Tibial artery (tissue), 4 donors: ENCODE measurements at regions not wholly inside any gene's neighbourhood (a gene's known extent, or its start where the extent isn't known, plus 50 kb on each side); places are given as distances from the start of the nearest gene placed in this dataset.

ENCODE experiments used
- DNase-seq, 2 donors: peaks; one replicate each; pipeline ENCODE4 v3.0.0-alpha.2; 2019
- H3K27ac ChIP-seq, 2 donors: fragments of 200-600 bp; sonication (generic) in 1 of 2; 1 replicate in 1 of 2; 2 replicates in 1 of 2; pipeline ENCODE4 v1.5.1; 2018 to 2019; ENCODE audit warnings: mild to moderate bottlenecking in 1 of 2
- H3K27me3 ChIP-seq, 2 donors: fragments of 200-600 bp; sonication (generic) in 1 of 2; one replicate each; pipeline versions ENCODE4 v1.5.1 to v1.6.0; 2016 to 2019
- H3K36me3 ChIP-seq, 3 donors: fragments of 200-600 bp; sonication (generic) in 2 of 3; one replicate each; pipeline ENCODE4 v1.5.1; 2016 to 2019; ENCODE audit warnings: mild to moderate bottlenecking in 2 of 3
- H3K4me1 ChIP-seq, 4 donors: fragments of 200-600 bp; sonication (generic) in 2 of 4; 1 replicate in 3 of 4; 2 replicates in 1 of 4; pipeline ENCODE4 v1.5.1; 2016 to 2019
- H3K4me3 ChIP-seq, 2 donors: fragments of 200-600 bp; sonication (generic) in 1 of 2; 1 replicate in 1 of 2; 2 replicates in 1 of 2; pipeline ENCODE4 v1.5.1; 2018 to 2019; ENCODE audit warnings: mild to moderate bottlenecking in 2 of 2
- H3K9me3 ChIP-seq, 3 donors: fragments of 200-600 bp; sonication (generic) in 1 of 3; one replicate each; pipeline ENCODE4 v1.5.1; 2016 to 2019
- intact Hi-C: fragments of 100-400 bp; cut with DNase I; formaldehyde crosslinking; loops from one replicate; pipeline ENCODE4 v1.15.0; 2023; ENCODE audit warnings: low total_unique reads
- TF ChIP-seq, protein P1 (sequence below), 2 experiments: fragments of 200-600 bp in 1 of 2; fragments of 450-650 bp in 1 of 2; IDR thresholded peaks; one replicate each; pipeline ENCODE4 v1.5.1; 2017 to 2019; ENCODE audit warnings: antibody characterized with exemption in 2 of 2, mild to moderate bottlenecking in 1 of 2, moderate library complexity in 1 of 2

- DNase-seq, result no peak
- Histone ChIP-seq H3K4me3 (no peak overlapping the region), H3K36me3 (no peaks in the 10 kb centered on the region), H3K27me3 (no peaks in the 10 kb centered on the region), H3K9me3 (no peaks in the 10 kb centered on the region), H3K27ac (no peak overlapping the region), H3K4me1 (peaks cover 0 to 23% (median 13%) of the 10 kb centered on the region in 4 donors)
- intact Hi-C loops, result no loop called here
- TF ChIP-seq, protein P1, sequence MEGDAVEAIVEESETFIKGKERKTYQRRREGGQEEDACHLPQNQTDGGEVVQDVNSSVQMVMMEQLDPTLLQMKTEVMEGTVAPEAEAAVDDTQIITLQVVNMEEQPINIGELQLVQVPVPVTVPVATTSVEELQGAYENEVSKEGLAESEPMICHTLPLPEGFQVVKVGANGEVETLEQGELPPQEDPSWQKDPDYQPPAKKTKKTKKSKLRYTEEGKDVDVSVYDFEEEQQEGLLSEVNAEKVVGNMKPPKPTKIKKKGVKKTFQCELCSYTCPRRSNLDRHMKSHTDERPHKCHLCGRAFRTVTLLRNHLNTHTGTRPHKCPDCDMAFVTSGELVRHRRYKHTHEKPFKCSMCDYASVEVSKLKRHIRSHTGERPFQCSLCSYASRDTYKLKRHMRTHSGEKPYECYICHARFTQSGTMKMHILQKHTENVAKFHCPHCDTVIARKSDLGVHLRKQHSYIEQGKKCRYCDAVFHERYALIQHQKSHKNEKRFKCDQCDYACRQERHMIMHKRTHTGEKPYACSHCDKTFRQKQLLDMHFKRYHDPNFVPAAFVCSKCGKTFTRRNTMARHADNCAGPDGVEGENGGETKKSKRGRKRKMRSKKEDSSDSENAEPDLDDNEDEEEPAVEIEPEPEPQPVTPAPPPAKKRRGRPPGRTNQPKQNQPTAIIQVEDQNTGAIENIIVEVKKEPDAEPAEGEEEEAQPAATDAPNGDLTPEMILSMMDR (IDR thresholded peaks at IDR 0.05), result no peak
Measured at GRCh38 chr3:24828011-24828410, 333.4 kb upstream of the THRB start.

DNA sequence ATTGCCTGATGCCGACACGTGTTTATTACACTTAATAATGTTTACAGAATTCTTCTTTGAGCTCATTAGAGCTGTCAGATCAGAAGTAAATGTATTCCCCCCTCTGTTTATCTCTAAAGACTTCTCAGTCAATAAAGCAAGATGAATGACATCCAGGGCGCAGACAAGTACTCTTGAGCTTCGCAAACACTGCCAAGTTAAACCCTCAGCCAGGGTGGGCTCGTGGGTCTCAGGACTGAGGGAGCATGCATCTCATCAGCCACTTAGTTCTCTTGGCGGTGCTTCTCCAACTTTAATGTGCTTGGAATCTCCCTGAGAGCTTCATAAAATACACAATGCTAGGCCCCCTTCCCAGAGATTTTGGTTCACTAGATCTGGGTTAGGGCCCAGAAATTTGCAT, 333.9 kb upstream of the THRB start:
- Histone ChIP-seq H3K27ac (no peak overlapping the region), H3K36me3 (no peaks in the 10 kb centered on the region), H3K9me3 (no peaks in the 10 kb centered on the region), H3K4me1 (peaks cover 0 to 23% (median 13%) of the 10 kb centered on the region in 4 donors), H3K4me3 (peak overlapping the region; percentile 49 to 63), H3K27me3 (no peaks in the 10 kb centered on the region)
- TF ChIP-seq, protein P1 (IDR thresholded peaks at IDR 0.05), result no peak
- intact Hi-C loops, result no loop called here
- no peak for DNase-seq

DNA sequence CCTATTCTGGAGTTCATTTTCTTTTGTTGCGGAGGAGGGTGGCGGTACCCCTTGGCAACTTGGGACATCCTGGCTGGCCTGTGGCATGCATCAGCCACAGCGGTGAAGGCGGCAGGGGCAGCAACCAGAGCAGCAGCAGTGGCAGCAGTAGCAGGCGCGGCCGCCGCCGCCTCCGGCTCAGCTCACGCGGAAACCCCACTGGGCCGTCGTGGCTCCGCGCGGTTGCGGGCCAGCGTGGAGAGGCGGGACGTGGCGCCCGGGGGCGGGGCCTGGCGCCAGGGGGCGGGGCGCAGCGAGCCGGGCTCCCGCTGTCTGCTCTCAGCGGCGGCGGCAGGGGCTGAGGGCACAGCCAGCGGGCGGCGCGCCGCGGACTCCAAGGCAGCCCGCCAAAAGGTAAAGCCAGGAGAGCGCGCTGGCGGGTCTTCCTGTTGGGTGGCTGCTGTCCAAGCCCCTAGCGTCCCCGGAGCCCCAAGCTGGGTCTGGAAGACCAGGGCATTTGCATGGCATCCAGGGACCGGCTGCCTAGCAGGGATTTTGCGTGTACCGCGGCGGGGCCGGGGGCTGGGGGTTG, 334.4 kb upstream of the THRB start:
- H3K27ac ChIP-seq, result no peak overlapping the region
- H3K27me3 ChIP-seq, result no peaks in the 10 kb centered on the region
- intact Hi-C loops, result no loop called here
- peaks cover 0 to 23% (median 13%) of the 10 kb centered on the region in 4 donors for H3K4me1 ChIP-seq
- no peaks in the 10 kb centered on the region for H3K36me3 ChIP-seq
- peak overlapping the region; percentile 49 to 63 for H3K4me3 ChIP-seq
- TF ChIP-seq, protein P1 (IDR thresholded peaks at IDR 0.05), result no peak
- peak in 1 of 2 donors; percentile 69 for DNase-seq
- H3K9me3 ChIP-seq, result no peaks in the 10 kb centered on the region

DNA sequence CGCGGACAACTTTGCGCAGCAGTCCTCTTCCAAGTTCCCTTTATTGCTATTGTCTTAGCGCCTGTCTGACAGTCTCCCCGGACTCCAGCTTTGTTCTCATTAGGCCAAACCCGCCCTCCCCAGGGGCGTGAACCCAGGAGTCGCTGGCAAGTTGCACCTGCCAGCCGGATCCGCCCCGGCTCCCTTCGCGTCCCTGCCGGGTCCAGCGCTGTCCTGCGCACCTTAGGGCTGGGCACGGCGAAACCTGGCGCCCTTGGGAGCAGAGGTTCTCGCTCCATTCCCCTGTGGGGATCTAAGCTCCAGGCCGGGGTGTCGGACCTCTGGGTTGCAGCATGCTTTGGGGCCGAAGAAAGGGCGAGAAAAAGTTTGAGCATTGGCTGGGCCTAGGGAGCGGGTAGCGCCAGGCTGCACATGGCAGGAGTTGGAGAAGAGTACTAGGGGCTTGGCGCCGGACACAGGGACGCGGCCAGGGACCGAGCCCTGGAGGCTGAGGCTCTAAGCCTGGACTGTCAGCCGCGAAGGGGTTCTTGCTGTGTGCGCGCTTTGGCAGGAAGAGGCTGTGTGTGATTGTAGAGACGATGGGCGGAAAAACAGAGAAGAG, 335.1 kb upstream of the THRB start:
- intact Hi-C loops, result no loop called here
- no peaks in the 10 kb centered on the region for H3K27me3 ChIP-seq
- no peaks in the 10 kb centered on the region for H3K9me3 ChIP-seq
- TF ChIP-seq, protein P1 (IDR thresholded peaks at IDR 0.05), result no peak
- peak overlapping the region; percentile 49 to 63 for H3K4me3 ChIP-seq
- no peak for DNase-seq
- H3K36me3 ChIP-seq, result no peaks in the 10 kb centered on the region
- H3K27ac ChIP-seq, result no peak overlapping the region
- peaks cover 0 to 23% (median 13%) of the 10 kb centered on the region in 4 donors for H3K4me1 ChIP-seq

DNA sequence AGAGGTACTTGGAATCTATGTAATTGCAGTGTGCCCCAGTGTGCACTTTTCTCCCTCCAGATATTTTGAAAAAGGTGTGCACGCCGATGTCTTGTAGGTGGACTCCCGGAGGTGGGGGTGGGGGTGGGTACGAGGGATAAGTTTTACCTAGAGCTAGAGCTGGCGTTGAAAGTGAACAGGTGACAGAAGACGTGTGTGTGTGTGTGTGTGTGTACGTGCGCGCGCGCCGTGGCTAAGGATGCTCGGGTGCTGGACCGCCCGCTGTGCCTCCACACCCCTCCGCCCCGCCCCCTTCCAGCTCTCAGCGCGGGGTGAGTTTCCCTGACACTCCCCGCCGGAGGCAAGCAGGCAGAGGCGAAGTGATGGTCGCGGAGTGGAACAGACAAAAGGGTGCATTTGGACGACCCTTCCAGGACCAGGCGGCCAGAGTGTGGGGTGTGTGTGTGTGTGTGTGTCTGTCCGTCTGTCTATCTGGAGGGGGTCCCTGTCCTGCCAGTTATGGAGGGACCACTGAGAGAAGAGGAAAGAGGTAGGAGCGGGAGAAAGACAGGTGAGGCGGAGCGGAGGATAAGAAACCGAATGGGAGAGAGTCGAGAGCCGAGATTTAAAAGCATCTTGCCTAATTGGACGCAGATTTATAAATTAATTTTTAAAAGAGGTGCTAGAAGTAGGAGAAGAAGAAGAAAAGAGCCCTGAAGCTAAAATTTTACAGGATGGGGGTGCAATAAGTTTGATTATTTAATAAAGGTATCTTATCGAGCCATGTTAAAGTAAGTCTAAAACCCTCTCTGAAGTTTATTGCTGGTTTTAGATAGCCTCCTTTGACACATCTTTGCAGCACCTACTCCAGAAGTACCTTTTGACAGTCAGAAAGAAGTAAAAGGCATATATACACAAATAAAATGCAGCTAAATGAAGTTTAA, 335.8 kb upstream of the THRB start:
- DNase-seq, result peak in 1 of 2 donors; percentile 19
- TF ChIP-seq, protein P1 (IDR thresholded peaks at IDR 0.05), result no peak
- Histone ChIP-seq H3K9me3 (no peaks in the 10 kb centered on the region), H3K36me3 (no peaks in the 10 kb centered on the region), H3K27ac (no peak overlapping the region), H3K4me1 (peaks cover 0 to 23% (median 13%) of the 10 kb centered on the region in 4 donors), H3K27me3 (no peaks in the 10 kb centered on the region), H3K4me3 (peak overlapping the region; percentile 49 to 63)
- intact Hi-C loops, result no loop called here
